OCI-LY7 (cell line): ENCODE measurements at regions not wholly inside any gene's neighbourhood (a gene's known extent, or its start where the extent isn't known, plus 50 kb on each side); places are given as distances from the start of the nearest gene placed in this dataset.

ENCODE experiments used
- BruUV-seq: library from RNA; stranded (reverse); fragments of 400-500 nt; replicated peaks from 2 replicates; lab custom pipeline; 2021; lab: Mats Ljungman, UMichigan
- CTCF ChIA-PET: fragments of 300-600 bp; sonication (Branson Sonifier 250); formaldehyde crosslinking; loops from one replicate; lab custom pipeline; 2022; ENCODE audit warnings: antibody characterized with exemption; ENCODE audit not compliant: unreplicated experiment; lab: Charles Lee
- POLR2A ChIA-PET: fragments of 300-600 bp; sonication (Branson Sonifier 250); formaldehyde crosslinking; loops from one replicate; lab custom pipeline; 2022; ENCODE audit warnings: antibody characterized with exemption; lab: Charles Lee
- DNase-seq: peaks from one replicate; pipeline ENCODE4 v3.0.0-alpha.2; 2015; ENCODE audit warnings: low spot score
- H2AFZ ChIP-seq: fragments of 200-600 bp; sonication (generic), shearing (Covaris generic); 2 replicates; pipeline ENCODE4 v1.6.1; 2014; ENCODE audit warnings: mild to moderate bottlenecking, antibody characterized with exemption, low read length, moderate library complexity
- H3K27ac ChIP-seq: fragments of 200-600 bp; sonication (generic); 2 replicates; pipeline ENCODE4 v1.5.1; 2014; ENCODE audit warnings: mixed run types, low read depth, mild to moderate bottlenecking, moderate library complexity, low read length, inconsistent platforms; ENCODE audit not compliant: poor library complexity, severe bottlenecking
- H3K36me3 ChIP-seq: fragments of 200-600 bp; sonication (generic); 2 replicates; pipeline ENCODE4 v1.6.1; 2014; ENCODE audit warnings: mild to moderate bottlenecking, antibody characterized with exemption, low read length, moderate library complexity, mixed read lengths; ENCODE audit not compliant: insufficient read depth
- H3K4me1 ChIP-seq: fragments of 200-600 bp; sonication (generic); 2 replicates; pipeline ENCODE4 v1.5.1; 2014; ENCODE audit warnings: mild to moderate bottlenecking, low read length; ENCODE audit not compliant: insufficient read depth, poor library complexity, severe bottlenecking
- H3K4me2 ChIP-seq: fragments of 200-600 bp; sonication (generic); 2 replicates; pipeline ENCODE4 v1.6.1; 2014; ENCODE audit warnings: mild to moderate bottlenecking, low read length
- H3K4me3 ChIP-seq: fragments of 200-600 bp; sonication (generic); 2 replicates; pipeline ENCODE4 v1.5.1; 2014; ENCODE audit warnings: mild to moderate bottlenecking, low read depth, low read length; ENCODE audit not compliant: poor library complexity, severe bottlenecking
- H3K79me2 ChIP-seq: fragments of 200-600 bp; sonication (generic); 2 replicates; pipeline ENCODE4 v1.6.1; 2016; ENCODE audit warnings: low read depth, mild to moderate bottlenecking, low read length, moderate library complexity, mixed read lengths; ENCODE audit not compliant: insufficient read depth
- H3K9me2 ChIP-seq: fragments of 200-600 bp; sonication (generic); 2 replicates; pipeline ENCODE4 v1.6.1; 2016; ENCODE audit warnings: mild to moderate bottlenecking, low read length, mixed read lengths; ENCODE audit not compliant: insufficient read depth
- H3K9me3 ChIP-seq: fragments of 200-600 bp; sonication (generic); 2 replicates; pipeline ENCODE4 v1.6.1; 2014; ENCODE audit warnings: mild to moderate bottlenecking, mixed run types, low read length, mixed read lengths
- H4K20me1 ChIP-seq: fragments of 200-600 bp; sonication (generic); 2 replicates; pipeline ENCODE4 v1.6.1; 2014; ENCODE audit warnings: mild to moderate bottlenecking, antibody characterized with exemption, low read length, moderate library complexity, mixed read lengths; ENCODE audit not compliant: insufficient read depth
- CTCF ChIP-seq: fragments of 200-600 bp; sonication (generic); conservative IDR thresholded peaks from 2 replicates; pipeline ENCODE4 v1.5.1; 2014; ENCODE audit warnings: mild to moderate bottlenecking, antibody characterized with exemption, low read length, moderate library complexity, mixed read lengths
- EZH2phosphoT487 ChIP-seq: fragments of 200-600 bp; sonication (generic); IDR thresholded peaks from 2 replicates; pipeline ENCODE4 v1.6.1; 2018; ENCODE audit warnings: low read depth, borderline replicate concordance, mild to moderate bottlenecking, mixed run types, antibody characterized with exemption, low read length, moderate library complexity, mixed read lengths
- intact Hi-C: fragments of 100-400 bp; cut with micrococcal nuclease; formaldehyde crosslinking; loops from one replicate; pipeline ENCODE4 v1.10.0; 2022; ENCODE audit not compliant: unreplicated experiment

- Histone ChIP-seq H2AFZ (no peak overlapping the region), H4K20me1 (no peaks in the 10 kb centered on the region), H3K27ac (no peak overlapping the region), H3K9me2 (no peaks in the 10 kb centered on the region), H3K4me2 (no peak overlapping the region), H3K36me3 (no peaks in the 10 kb centered on the region), H3K79me2 (no peaks in the 10 kb centered on the region), H3K4me1 (no peaks in the 10 kb centered on the region), H3K9me3 (no peaks in the 10 kb centered on the region), H3K4me3 (no peak overlapping the region)
- no TSS peak for BruUV-seq
- POLR2A ChIA-PET = no interaction called here
- no peak for TF ChIP-seq EZH2phosphoT487
- TF ChIP-seq CTCF = no peak
- intact Hi-C loops = no loop called here
- no peak for DNase-seq
- CTCF ChIA-PET = no interaction called here
These were observed 1327.4 kb downstream of the FSTL5 start for GRCh38 chr4:160836431-160836830.

GRCh38 chr4:160846121-160846520 lies 1317.7 kb downstream of the FSTL5 start:
- Histone ChIP-seq H4K20me1 (no peaks in the 10 kb centered on the region), H3K4me2 (no peak overlapping the region), H3K4me3 (no peak overlapping the region), H3K9me2 (no peaks in the 10 kb centered on the region), H3K27ac (no peak overlapping the region), H2AFZ (no peak overlapping the region), H3K79me2 (no peaks in the 10 kb centered on the region), H3K9me3 (no peaks in the 10 kb centered on the region), H3K36me3 (no peaks in the 10 kb centered on the region), H3K4me1 (no peaks in the 10 kb centered on the region)
- intact Hi-C loops = no loop called here
- BruUV-seq = no TSS peak
- POLR2A ChIA-PET = interaction anchor here (0.6 kb wide), 1 partner anchor 616 kb away, joined by 9 read pairs; no protein-coding TSS in a partner anchor
- TF ChIP-seq EZH2phosphoT487 = no peak
- TF ChIP-seq CTCF = no peak
- CTCF ChIA-PET = no interaction called here
- no peak for DNase-seq

- no TSS peak for BruUV-seq
- TF ChIP-seq EZH2phosphoT487 (no peak), CTCF (no peak)
- Histone ChIP-seq H3K27ac (no peak overlapping the region), H3K9me2 (no peaks in the 10 kb centered on the region), H3K4me1 (no peaks in the 10 kb centered on the region), H2AFZ (no peak overlapping the region), H3K79me2 (no peaks in the 10 kb centered on the region), H3K4me2 (no peak overlapping the region), H3K4me3 (no peak overlapping the region), H3K36me3 (no peaks in the 10 kb centered on the region), H3K9me3 (no peaks in the 10 kb centered on the region), H4K20me1 (no peaks in the 10 kb centered on the region)
- CTCF ChIA-PET = no interaction called here
- intact Hi-C loops = no loop called here
- POLR2A ChIA-PET = interaction anchor here (0.6 kb wide), 1 partner anchor 1201 kb away, joined by 4 read pairs; no protein-coding TSS in a partner anchor
- DNase-seq = no peak
These were observed 1316.6 kb downstream of the FSTL5 start for GRCh38 chr4:160847228-160847627.
